ENCODE measurements at regions not wholly inside any gene's neighbourhood (a gene's known extent, or its start where the extent isn't known, plus 50 kb on each side); places are given as distances from the start of the nearest gene placed in this dataset.

GRCh38 chr2:2740238-2740775 lies 409.2 kb upstream of the MYT1L start:
- H3K36me3 ChIP-seq (ENCODE audit: insufficient read depth, low read length) = no peaks in the 10 kb centered on the region
- H4K20me1 ChIP-seq (ENCODE audit: insufficient read depth, low read length) = no peaks in the 10 kb centered on the region
- H3K27ac ChIP-seq (ENCODE audit: low read depth, low read length, poor library complexity, severe bottlenecking) = no peak overlapping the region
- no peaks in the 10 kb centered on the region for H3K4me1 ChIP-seq (ENCODE audit: insufficient read depth, low read length, severe bottlenecking)
- no peak overlapping the region for H2AFZ ChIP-seq (ENCODE audit: low read length)
- no peaks in the 10 kb centered on the region for H3K79me2 ChIP-seq (ENCODE audit: insufficient read depth, low read length)
- no peaks in the 10 kb centered on the region for H3K27me3 ChIP-seq (ENCODE audit: insufficient read depth, low read length)
- H3K4me3 ChIP-seq (ENCODE audit: low read depth, low read length, poor library complexity, severe bottlenecking) = no peak overlapping the region
- no peaks in the 10 kb centered on the region for H3F3A ChIP-seq (ENCODE audit: insufficient read depth, low read length)
- H3K4me2 ChIP-seq (ENCODE audit: low read length) = no peak overlapping the region
- no peak overlapping the region for H3K9ac ChIP-seq (ENCODE audit: low read length)
- TF ChIP-seq EZH2 (IDR thresholded peaks at IDR 0.05; ENCODE audit: borderline replicate concordance, low read length) (no peak), CTCF (IDR thresholded peaks at IDR 0.05; ENCODE audit: low read length) (no peak)
- no peaks in the 10 kb centered on the region for H3K9me3 ChIP-seq (ENCODE audit: low read length)
- H3K9me2 ChIP-seq (ENCODE audit: low read depth, low read length) = no peaks in the 10 kb centered on the region

- no peaks in the 10 kb centered on the region for H3K36me3 ChIP-seq (ENCODE audit: insufficient read depth, low read length)
- H3K79me2 ChIP-seq (ENCODE audit: insufficient read depth, low read length) = no peaks in the 10 kb centered on the region
- TF ChIP-seq EZH2 (IDR thresholded peaks at IDR 0.05; ENCODE audit: borderline replicate concordance, low read length) = no peak
- TF ChIP-seq CTCF (IDR thresholded peaks at IDR 0.05; ENCODE audit: low read length) = no peak
- H3K9me3 ChIP-seq (ENCODE audit: low read length) = no peaks in the 10 kb centered on the region
- H3F3A ChIP-seq (ENCODE audit: insufficient read depth, low read length) = no peaks in the 10 kb centered on the region
- H3K9ac ChIP-seq (ENCODE audit: low read length) = no peak overlapping the region
- no peaks in the 10 kb centered on the region for H3K4me1 ChIP-seq (ENCODE audit: insufficient read depth, low read length, severe bottlenecking)
- no peak overlapping the region for H3K4me2 ChIP-seq (ENCODE audit: low read length)
- H2AFZ ChIP-seq (ENCODE audit: low read length) = no peak overlapping the region
- H4K20me1 ChIP-seq (ENCODE audit: insufficient read depth, low read length) = no peaks in the 10 kb centered on the region
- H3K27me3 ChIP-seq (ENCODE audit: insufficient read depth, low read length) = no peaks in the 10 kb centered on the region
- H3K27ac ChIP-seq (ENCODE audit: low read depth, low read length, poor library complexity, severe bottlenecking) = no peak overlapping the region
- H3K4me3 ChIP-seq (ENCODE audit: low read depth, low read length, poor library complexity, severe bottlenecking) = no peak overlapping the region
- no peaks in the 10 kb centered on the region for H3K9me2 ChIP-seq (ENCODE audit: low read depth, low read length)
These were observed 408.2 kb upstream of the MYT1L start for GRCh38 chr2:2739231-2739795.

GRCh38 chr2:2738684-2739083 lies 407.6 kb upstream of the MYT1L start:
- H3K9me2 ChIP-seq (ENCODE audit: low read depth, low read length) = no peaks in the 10 kb centered on the region
- no peak overlapping the region for H3K9ac ChIP-seq (ENCODE audit: low read length)
- no peaks in the 10 kb centered on the region for H3K79me2 ChIP-seq (ENCODE audit: insufficient read depth, low read length)
- H4K20me1 ChIP-seq (ENCODE audit: insufficient read depth, low read length) = no peaks in the 10 kb centered on the region
- H3K27me3 ChIP-seq (ENCODE audit: insufficient read depth, low read length) = no peaks in the 10 kb centered on the region
- H3K27ac ChIP-seq (ENCODE audit: low read depth, low read length, poor library complexity, severe bottlenecking) = no peak overlapping the region
- no peaks in the 10 kb centered on the region for H3K9me3 ChIP-seq (ENCODE audit: low read length)
- H2AFZ ChIP-seq (ENCODE audit: low read length) = no peak overlapping the region
- no peaks in the 10 kb centered on the region for H3K4me1 ChIP-seq (ENCODE audit: insufficient read depth, low read length, severe bottlenecking)
- TF ChIP-seq CTCF (IDR thresholded peaks at IDR 0.05; ENCODE audit: low read length) (no peak), EZH2 (IDR thresholded peaks at IDR 0.05; ENCODE audit: borderline replicate concordance, low read length) (no peak)
- no peaks in the 10 kb centered on the region for H3F3A ChIP-seq (ENCODE audit: insufficient read depth, low read length)
- H3K4me2 ChIP-seq (ENCODE audit: low read length) = no peak overlapping the region
- H3K4me3 ChIP-seq (ENCODE audit: low read depth, low read length, poor library complexity, severe bottlenecking) = no peak overlapping the region
- no peaks in the 10 kb centered on the region for H3K36me3 ChIP-seq (ENCODE audit: insufficient read depth, low read length)
